GM12878 (cell line): ENCODE measurements at regions not wholly inside any gene's neighbourhood (a gene's known extent, or its start where the extent isn't known, plus 50 kb on each side); places are given as distances from the start of the nearest gene placed in this dataset.

Experiments
- ATF3 ChIP-seq: IDR thresholded peaks from 2 replicates; pipeline ENCODE4 v1.6.1; 2011; ENCODE audit warnings: low read depth, mild to moderate bottlenecking, low read length, moderate library complexity, borderline replicate concordance; ENCODE audit errors: extremely low read depth
- CBX3 ChIP-seq: fragments of 200-600 bp; sonication (generic); IDR thresholded peaks from 2 replicates; pipeline ENCODE4 v1.6.1; 2016; ENCODE audit warnings: low read depth, borderline replicate concordance
- CEBPB ChIP-seq, 2 experiments: fragments of 150-350 bp in 1 of 2; IDR thresholded peaks; 2 replicates each; pipeline ENCODE4 v1.6.1; 2012 to 2014; ENCODE audit warnings: low read depth in 2 of 2, low read length in 2 of 2, borderline replicate concordance in 1 of 2, inconsistent platforms in 1 of 2
- CREB1 ChIP-seq: IDR thresholded peaks from 2 replicates; pipeline ENCODE4 v1.6.1; 2012; ENCODE audit warnings: low read depth, mild to moderate bottlenecking, inconsistent platforms
- IRF3 ChIP-seq: fragments of 450-650 bp; IDR thresholded peaks from 2 replicates; pipeline ENCODE4 v1.6.1; 2014; ENCODE audit warnings: mild to moderate bottlenecking
- MAX ChIP-seq: IDR thresholded peaks from 2 replicates; pipeline ENCODE4 v1.6.1; 2012; ENCODE audit warnings: low read depth, low read length, improper control_type of control experiment
- POLR2A ChIP-seq: IDR thresholded peaks from 2 replicates; pipeline ENCODE4 v1.6.1; 2011; ENCODE audit warnings: low read depth, mild to moderate bottlenecking, low read length
- POLR2AphosphoS2 ChIP-seq: IDR thresholded peaks from 2 replicates; pipeline ENCODE4 v1.6.1; 2011; ENCODE audit warnings: low read depth, mild to moderate bottlenecking, low read length, improper control_type of control experiment, moderate library complexity
- TAF1 ChIP-seq: IDR thresholded peaks from 2 replicates; pipeline ENCODE4 v1.6.1; 2011; ENCODE audit warnings: mild to moderate bottlenecking, low read depth, low read length, borderline replicate concordance
- TCF12 ChIP-seq: IDR thresholded peaks from 2 replicates; pipeline ENCODE4 v1.6.1; 2011; ENCODE audit warnings: low read depth, mild to moderate bottlenecking, low read length
- ZNF274 ChIP-seq: IDR thresholded peaks from one replicate; pipeline ENCODE4 v1.8.0; 2011; ENCODE audit not compliant: insufficient read length, insufficient read depth
- TF ChIP-seq, protein P1 (sequence below), 3 experiments: IDR thresholded peaks in 2 of 3; conservative IDR thresholded peaks in 1 of 3; 2 replicates each; pipeline ENCODE4 v1.5.1; 2011; ENCODE audit warnings: low read depth in 3 of 3, low read length in 3 of 3, mild to moderate bottlenecking in 3 of 3, control low read depth in 2 of 3, moderate library complexity in 2 of 3, inconsistent platforms in 1 of 3, mixed read lengths in 1 of 3; ENCODE audit not compliant: control insufficient read depth in 2 of 3, insufficient read depth in 1 of 3; ENCODE audit errors: extremely low read depth in 1 of 3

DNA sequence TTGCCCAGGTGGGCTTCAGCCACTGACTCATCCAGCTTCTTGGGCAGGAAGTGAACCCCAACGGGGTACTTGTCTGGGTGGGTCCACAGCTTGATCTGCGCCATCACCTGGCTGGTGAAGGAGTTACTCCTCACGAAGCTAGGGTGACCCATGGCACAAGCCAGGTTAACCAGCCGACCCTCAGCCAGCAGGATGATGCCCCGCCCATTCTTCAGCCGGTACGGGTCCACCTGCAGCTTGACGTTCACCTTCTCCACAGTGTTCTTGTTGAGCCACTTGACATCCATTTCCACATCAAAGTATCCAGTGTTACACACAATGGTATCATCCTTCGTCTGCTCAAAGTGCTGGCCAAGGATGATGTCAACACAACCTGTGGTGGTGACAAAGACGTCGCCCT is 121.3 kb upstream of the NXPH2 start:
- no peak for TF ChIP-seq POLR2AphosphoS2
- TF ChIP-seq, protein P1, sequence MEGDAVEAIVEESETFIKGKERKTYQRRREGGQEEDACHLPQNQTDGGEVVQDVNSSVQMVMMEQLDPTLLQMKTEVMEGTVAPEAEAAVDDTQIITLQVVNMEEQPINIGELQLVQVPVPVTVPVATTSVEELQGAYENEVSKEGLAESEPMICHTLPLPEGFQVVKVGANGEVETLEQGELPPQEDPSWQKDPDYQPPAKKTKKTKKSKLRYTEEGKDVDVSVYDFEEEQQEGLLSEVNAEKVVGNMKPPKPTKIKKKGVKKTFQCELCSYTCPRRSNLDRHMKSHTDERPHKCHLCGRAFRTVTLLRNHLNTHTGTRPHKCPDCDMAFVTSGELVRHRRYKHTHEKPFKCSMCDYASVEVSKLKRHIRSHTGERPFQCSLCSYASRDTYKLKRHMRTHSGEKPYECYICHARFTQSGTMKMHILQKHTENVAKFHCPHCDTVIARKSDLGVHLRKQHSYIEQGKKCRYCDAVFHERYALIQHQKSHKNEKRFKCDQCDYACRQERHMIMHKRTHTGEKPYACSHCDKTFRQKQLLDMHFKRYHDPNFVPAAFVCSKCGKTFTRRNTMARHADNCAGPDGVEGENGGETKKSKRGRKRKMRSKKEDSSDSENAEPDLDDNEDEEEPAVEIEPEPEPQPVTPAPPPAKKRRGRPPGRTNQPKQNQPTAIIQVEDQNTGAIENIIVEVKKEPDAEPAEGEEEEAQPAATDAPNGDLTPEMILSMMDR (IDR thresholded peaks at IDR 0.05 in 2 of 3, conservative IDR thresholded peaks at IDR 0.05 in 1 of 3; ENCODE audit: control insufficient read depth in 2 of 3, extremely low read depth in 1 of 3, insufficient read depth in 1 of 3, low read depth in 3 of 3, low read length in 3 of 3), result no peak
- no peak for TF ChIP-seq CEBPB (IDR thresholded peaks at IDR 0.05; ENCODE audit: borderline replicate concordance in 1 of 2, low read depth in 2 of 2, low read length in 2 of 2)
- no peak for TF ChIP-seq CREB1
- TF ChIP-seq IRF3, result no peak
- TF ChIP-seq POLR2A, result no peak
- TF ChIP-seq ZNF274, result no peak
- no peak for TF ChIP-seq TCF12
- TF ChIP-seq CBX3, result no peak
- no peak for TF ChIP-seq MAX
- TF ChIP-seq ATF3, result no peak
- no peak for TF ChIP-seq TAF1
